ENCODE measurements at regions not wholly inside any gene's neighbourhood (a gene's known extent, or its start where the extent isn't known, plus 50 kb on each side); places are given as distances from the start of the nearest gene placed in this dataset.

- TF ChIP-seq CTCF (IDR thresholded peaks at IDR 0.05), result no peak
- TF ChIP-seq POLR2AphosphoS2 (conservative IDR thresholded peaks at IDR 0.05; ENCODE audit: low read length), result no peak
- TF ChIP-seq EP300 (IDR thresholded peaks at IDR 0.05), result no peak
- TF ChIP-seq POLR2A (IDR thresholded peaks at IDR 0.05; ENCODE audit: low read length), result no peak
- no peak for TF ChIP-seq ELK1 (IDR thresholded peaks at IDR 0.05; ENCODE audit: low read depth, low read length)
- no peak for TF ChIP-seq TP53 (CRISPR knock-in tag; IDR thresholded peaks at IDR 0.05)
- TF ChIP-seq NR3C1 (IDR thresholded peaks at IDR 0.05), result no peak
- no peak for TF ChIP-seq BHLHE40 (IDR thresholded peaks at IDR 0.05; ENCODE audit: low read depth, low read length)
- TF ChIP-seq ZNF302 (CRISPR knock-in tag; IDR thresholded peaks at IDR 0.05), result no peak
- no peak for TF ChIP-seq FOSL2 (IDR thresholded peaks at IDR 0.05)
- TF ChIP-seq FOSL2 (CRISPR knock-in tag; IDR thresholded peaks at IDR 0.05), result no peak
- TF ChIP-seq RAD21 (conservative IDR thresholded peaks at IDR 0.05 in 1 of 2, IDR thresholded peaks at IDR 0.05 in 1 of 2), result no peak
- no peak for TF ChIP-seq RCOR1 (IDR thresholded peaks at IDR 0.05; ENCODE audit: low read depth, low read length)
- TF ChIP-seq SMC3 (IDR thresholded peaks at IDR 0.05), result no peak
- TF ChIP-seq MAZ (IDR thresholded peaks at IDR 0.05; ENCODE audit: borderline replicate concordance, low read depth, low read length), result no peak
Observed at GRCh38 chr1:55641947-55642346, 426.8 kb upstream of the USP24 start.
